ENCODE measurements at regions not wholly inside any gene's neighbourhood (a gene's known extent, or its start where the extent isn't known, plus 50 kb on each side); places are given as distances from the start of the nearest gene placed in this dataset.

DNA sequence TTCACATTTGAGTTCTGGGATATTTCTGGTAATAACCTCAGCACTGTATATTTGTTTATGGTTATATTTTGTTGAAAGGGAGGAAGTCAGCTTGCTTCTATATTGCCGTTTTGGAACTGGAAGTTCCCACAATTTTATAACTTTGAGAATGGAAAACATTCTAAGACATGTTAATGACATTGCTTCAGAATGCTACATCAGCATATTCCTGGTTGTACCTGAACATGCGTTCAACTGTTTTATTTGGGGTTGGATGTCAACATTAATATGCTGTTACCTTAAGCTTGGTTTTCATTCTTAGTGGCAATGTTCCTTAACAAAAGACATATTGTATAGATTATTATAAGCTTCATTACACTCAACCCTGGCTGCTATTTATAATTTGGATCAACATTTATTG lies 489.4 kb upstream of the MAGEB18 start:
- no peak for TF ChIP-seq POLR2AphosphoS5 (IDR thresholded peaks at IDR 0.05; ENCODE audit: low read depth, low read length)
- TF ChIP-seq POLR2A (IDR thresholded peaks at IDR 0.05; ENCODE audit: low read depth, low read length): no peak
- no peak for TF ChIP-seq TAF1 (IDR thresholded peaks at IDR 0.05; ENCODE audit: low read depth, low read length)
- no peak for TF ChIP-seq SPI1 (IDR thresholded peaks at IDR 0.05; ENCODE audit: low read depth, low read length)
- no peak for TF ChIP-seq PAX5 (IDR thresholded peaks at IDR 0.05; ENCODE audit: insufficient read depth, low read length, severe bottlenecking)
- no peak for TF ChIP-seq POU2F2 (IDR thresholded peaks at IDR 0.05; ENCODE audit: low read depth, low read length)
